GM19240 (cell line): ENCODE measurements at regions not wholly inside any gene's neighbourhood (a gene's known extent, or its start where the extent isn't known, plus 50 kb on each side); places are given as distances from the start of the nearest gene placed in this dataset.
"Not testable (repeated sequence)": the region's sequence is repeated elsewhere in the genome, so short reads cannot be mapped to it uniquely, and the experiment has no call there.

Experiments used
- DNase-seq: peaks from one replicate; pipeline ENCODE4 v3.0.0; 2011; ENCODE audit warnings: low spot score; ENCODE audit not compliant: insufficient read length

- DNase-seq, result no peak
Observed at GRCh38 chr5:106633825-106634224, 1036.9 kb downstream of the EFNA5 start.

GRCh38 chr5:106628456-106628855, 1042.3 kb downstream of the EFNA5 start:
- not testable (repeated sequence) for DNase-seq

GRCh38 chr5:106610041-106610440, 1060.7 kb downstream of the EFNA5 start:
- no peak for DNase-seq

GRCh38 chr5:106601620-106602019, 1069.1 kb downstream of the EFNA5 start:
- no peak for DNase-seq

- no peak for DNase-seq
Observed at GRCh38 chr5:106600803-106601202, 1069.9 kb downstream of the EFNA5 start.

GRCh38 chr5:106595864-106596263, 1074.9 kb downstream of the EFNA5 start:
- no peak for DNase-seq

GRCh38 chr5:106584268-106584667, 1086.5 kb downstream of the EFNA5 start:
- DNase-seq, result no peak

GRCh38 chr5:106578736-106579135, 1092.0 kb downstream of the EFNA5 start:
- DNase-seq, result no peak

GRCh38 chr5:106574820-106575219, 1095.9 kb downstream of the EFNA5 start:
- no peak for DNase-seq

- no peak for DNase-seq
Observed at GRCh38 chr5:106566031-106566430, 1104.7 kb downstream of the EFNA5 start.

GRCh38 chr5:106545325-106545724, 1125.4 kb downstream of the EFNA5 start:
- no peak for DNase-seq

GRCh38 chr5:106543330-106543729, 1127.4 kb downstream of the EFNA5 start:
- DNase-seq, result no peak

- no peak for DNase-seq
Observed at GRCh38 chr5:106530150-106530549, 1140.6 kb downstream of the EFNA5 start.

- no peak for DNase-seq
Observed at GRCh38 chr5:106525438-106525837, 1145.3 kb downstream of the EFNA5 start.

GRCh38 chr5:106523852-106524251, 1146.9 kb downstream of the EFNA5 start:
- DNase-seq, result no peak

GRCh38 chr5:106522296-106522695, 1148.4 kb downstream of the EFNA5 start:
- no peak for DNase-seq

GRCh38 chr5:106521701-106522100, 1149.0 kb downstream of the EFNA5 start:
- DNase-seq, result no peak

- no peak for DNase-seq
Observed at GRCh38 chr5:106510321-106510720, 1160.4 kb downstream of the EFNA5 start.

GRCh38 chr5:106508894-106509293, 1161.8 kb downstream of the EFNA5 start:
- no peak for DNase-seq

- no peak for DNase-seq
Observed at GRCh38 chr5:106493910-106494309, 1176.8 kb downstream of the EFNA5 start.

GRCh38 chr5:106489004-106489403, 1181.7 kb downstream of the EFNA5 start:
- DNase-seq, result no peak

GRCh38 chr5:106488407-106488806, 1182.3 kb downstream of the EFNA5 start:
- no peak for DNase-seq

- DNase-seq, result no peak
Observed at GRCh38 chr5:106481374-106481773, 1189.4 kb downstream of the EFNA5 start.

- no peak for DNase-seq
Observed at GRCh38 chr5:106476630-106477029, 1194.1 kb downstream of the EFNA5 start.
